Hepatocyte (in vitro differentiated cells): ENCODE measurements at regions not wholly inside any gene's neighbourhood (a gene's known extent, or its start where the extent isn't known, plus 50 kb on each side); places are given as distances from the start of the nearest gene placed in this dataset.

Source experiments
- DNase-seq: peaks from one replicate; pipeline ENCODE4 v3.0.0-alpha.2; 2016; ENCODE audit warnings: low spot score
- H2AFZ ChIP-seq: fragments of 200-600 bp; sonication (generic); 2 replicates; pipeline ENCODE4 v1.6.0; 2016; ENCODE audit warnings: antibody characterized with exemption, mild to moderate bottlenecking
- H3K27ac ChIP-seq: fragments of 200-600 bp; sonication (generic); 2 replicates; pipeline ENCODE4 v1.5.1; 2016; ENCODE audit warnings: mild to moderate bottlenecking
- H3K27me3 ChIP-seq: fragments of 200-600 bp; sonication (generic); 2 replicates; pipeline ENCODE4 v1.6.1; 2016
- H3K36me3 ChIP-seq: fragments of 200-600 bp; sonication (generic); replicated peaks from 2 replicates; pipeline ENCODE4 v1.5.1; 2016; ENCODE audit warnings: low read depth; ENCODE audit not compliant: insufficient read depth
- H3K4me1 ChIP-seq: fragments of 200-600 bp; sonication (generic); 2 replicates; pipeline ENCODE4 v1.5.1; 2016; ENCODE audit warnings: mild to moderate bottlenecking, moderate library complexity; ENCODE audit not compliant: insufficient read depth
- H3K4me2 ChIP-seq: fragments of 200-600 bp; sonication (generic); 2 replicates; pipeline ENCODE4 v1.6.0; 2016
- H3K4me3 ChIP-seq: fragments of 200-600 bp; sonication (generic); 2 replicates; pipeline ENCODE4 v1.5.1; 2016; ENCODE audit warnings: mild to moderate bottlenecking
- H3K79me2 ChIP-seq: fragments of 200-600 bp; sonication (generic); 2 replicates; pipeline ENCODE4 v1.6.0; 2017; ENCODE audit warnings: mild to moderate bottlenecking
- H3K9me2 ChIP-seq: fragments of 200-600 bp; sonication (generic); replicated peaks from 2 replicates; pipeline ENCODE4 v1.6.0; 2017; ENCODE audit warnings: mild to moderate bottlenecking; ENCODE audit not compliant: insufficient read depth
- H3K9me3 ChIP-seq: fragments of 200-600 bp; sonication (generic); 2 replicates; pipeline ENCODE4 v1.5.1; 2016; ENCODE audit warnings: low read depth, mild to moderate bottlenecking
- H4K20me1 ChIP-seq: fragments of 200-600 bp; sonication (generic); 2 replicates; pipeline ENCODE4 v1.6.0; 2016; ENCODE audit warnings: mild to moderate bottlenecking; ENCODE audit not compliant: insufficient read depth, poor library complexity, severe bottlenecking
- CTCF ChIP-seq: fragments of 200-600 bp; sonication (generic); IDR thresholded peaks from 2 replicates; pipeline ENCODE4 v1.5.1; 2016; ENCODE audit warnings: antibody characterized with exemption, mild to moderate bottlenecking; ENCODE audit not compliant: poor library complexity
- EZH2 ChIP-seq: fragments of 200-600 bp; sonication (generic); IDR thresholded peaks from 2 replicates; pipeline ENCODE4 v1.6.1; 2016; ENCODE audit warnings: antibody characterized with exemption, mild to moderate bottlenecking, borderline replicate concordance
- EZH2phosphoT487 ChIP-seq: fragments of 200-600 bp; sonication (generic); IDR thresholded peaks from one replicate; pipeline ENCODE4 v1.6.1; 2018; ENCODE audit warnings: antibody characterized with exemption, mild to moderate bottlenecking, low read depth, moderate library complexity; ENCODE audit not compliant: unreplicated experiment, severe bottlenecking
- WGBS: methylation state at CpG from one replicate; pipeline ENCODE4 v1.1.6; 2016; ENCODE audit warnings: low lambda C conversion rate; ENCODE audit errors: missing lambda C conversion rate; 5-methylcytosine and 5-hydroxymethylcytosine counted together

- no peak overlapping the region for H3K27ac ChIP-seq
- no peaks in the 10 kb centered on the region for H3K9me2 ChIP-seq
- no peaks in the 10 kb centered on the region for H3K27me3 ChIP-seq
- H3K4me2 ChIP-seq, result no peak overlapping the region
- H4K20me1 ChIP-seq, result no peaks in the 10 kb centered on the region
- H3K4me1 ChIP-seq, result no peaks in the 10 kb centered on the region
- WGBS, result 86% methylated on average over 8 of the region's 8 CpGs
- no peaks in the 10 kb centered on the region for H3K36me3 ChIP-seq
- TF ChIP-seq EZH2phosphoT487, result no peak
- TF ChIP-seq CTCF, result no peak
- no peak for TF ChIP-seq EZH2
- no peaks in the 10 kb centered on the region for H3K9me3 ChIP-seq
- H3K79me2 ChIP-seq, result no peaks in the 10 kb centered on the region
- DNase-seq, result no peak
- H3K4me3 ChIP-seq, result no peak overlapping the region
- H2AFZ ChIP-seq, result no peak overlapping the region
Observed at GRCh38 chr5:3904584-3904983, 309.0 kb downstream of the IRX1 start.

GRCh38 chr5:3905031-3905430 is 309.4 kb downstream of the IRX1 start:
- DNase-seq, result no peak
- Histone ChIP-seq H3K4me1 (no peaks in the 10 kb centered on the region), H2AFZ (no peak overlapping the region), H3K36me3 (no peaks in the 10 kb centered on the region), H3K9me2 (no peaks in the 10 kb centered on the region), H4K20me1 (no peaks in the 10 kb centered on the region), H3K27me3 (no peaks in the 10 kb centered on the region), H3K4me3 (no peak overlapping the region), H3K4me2 (no peak overlapping the region), H3K79me2 (no peaks in the 10 kb centered on the region), H3K27ac (no peak overlapping the region), H3K9me3 (no peaks in the 10 kb centered on the region)
- TF ChIP-seq CTCF, result no peak
- no peak for TF ChIP-seq EZH2
- no peak for TF ChIP-seq EZH2phosphoT487
- 96% methylated on average over 7 of the region's 7 CpGs for WGBS

- no peak overlapping the region for H3K27ac ChIP-seq
Observed at GRCh38 chr5:3905521-3905920, 309.9 kb downstream of the IRX1 start.

More at GRCh38 chr5:3905521-3905920, 309.9 kb downstream of the IRX1 start:
- no peak for TF ChIP-seq EZH2
- no peak for TF ChIP-seq CTCF
- TF ChIP-seq EZH2phosphoT487, result no peak
- H3K36me3 ChIP-seq, result no peaks in the 10 kb centered on the region
- H2AFZ ChIP-seq, result no peak overlapping the region
- no peaks in the 10 kb centered on the region for H3K79me2 ChIP-seq
- no peaks in the 10 kb centered on the region for H4K20me1 ChIP-seq
- DNase-seq, result no peak
- no peaks in the 10 kb centered on the region for H3K27me3 ChIP-seq
- no peak overlapping the region for H3K4me2 ChIP-seq
- 82% methylated on average over 3 of the region's 3 CpGs for WGBS
- H3K4me3 ChIP-seq, result no peak overlapping the region
- H3K9me2 ChIP-seq, result no peaks in the 10 kb centered on the region
- no peaks in the 10 kb centered on the region for H3K4me1 ChIP-seq
- H3K9me3 ChIP-seq, result no peaks in the 10 kb centered on the region
